ENCODE measurements at regions not wholly inside any gene's neighbourhood (a gene's known extent, or its start where the extent isn't known, plus 50 kb on each side); places are given as distances from the start of the nearest gene placed in this dataset.
A peak's percentile ranks its signal among the peaks of the same experiment; 100 is the strongest.

GRCh38 chr21:25822981-25823380 lies 88.2 kb downstream of the GABPA start:
- peak overlapping the region; percentile 7; the same call in 1 of the 2 replicates for H3K4me3 ChIP-seq (ENCODE audit: low read length)
- DNase-seq (ENCODE audit: low read depth, low spot score) = peak; percentile 81

- no peak for DNase-seq (ENCODE audit: low read depth, low spot score)
- H3K4me3 ChIP-seq (ENCODE audit: low read length) = no peak overlapping the region
Measured at GRCh38 chr21:25826652-25827051, 91.9 kb downstream of the GABPA start.

- no peak for DNase-seq (ENCODE audit: low read depth, low spot score)
- H3K4me3 ChIP-seq (ENCODE audit: low read length) = no peak overlapping the region
Measured at GRCh38 chr21:25827513-25827912, 92.7 kb downstream of the GABPA start.
